Right lobe of liver (tissue), 6 donors: ENCODE measurements at regions not wholly inside any gene's neighbourhood (a gene's known extent, or its start where the extent isn't known, plus 50 kb on each side); places are given as distances from the start of the nearest gene placed in this dataset.
A peak's percentile ranks its signal among the peaks of the same experiment; 100 is the strongest.

Experiments used
- ATAC-seq, 4 donors: fragments of 200-7000 bp; cut with Tn5 transposase; one replicate each; pipeline ENCODE4 v1.9.1; 2020; ENCODE audit warnings: mild to moderate bottlenecking in 4 of 4, moderate library complexity in 4 of 4
- DNase-seq, 3 donors: peaks; one replicate each; pipeline ENCODE4 v3.0.0-alpha.2; 2020
- H3K27ac ChIP-seq, 3 donors: fragments of 200-600 bp; one replicate each; pipeline ENCODE4 v1.8.0; 2022
- H3K27me3 ChIP-seq, 2 donors: fragments of 200-600 bp; one replicate each; pipeline ENCODE4 v1.8.0; 2022
- H3K36me3 ChIP-seq, 4 donors: fragments of 200-600 bp; sonication (generic) in 1 of 4; one replicate each; pipeline versions ENCODE4 v1.5.1 to v1.8.0; 2017 to 2022; ENCODE audit warnings: control low read depth in 1 of 4
- H3K4me1 ChIP-seq, 4 donors: fragments of 200-600 bp; sonication (generic) in 1 of 4; one replicate each; pipeline versions ENCODE4 v1.5.1 to v1.8.0; 2017 to 2022; ENCODE audit warnings: control low read depth in 1 of 4
- H3K4me3 ChIP-seq, 3 donors: fragments of 200-600 bp; one replicate each; pipeline ENCODE4 v1.8.0; 2022
- H3K9me3 ChIP-seq, 4 donors: fragments of 200-600 bp; sonication (generic) in 1 of 4; one replicate each; pipeline versions ENCODE4 v1.5.1 to v1.8.0; 2017 to 2022; ENCODE audit warnings: control low read depth in 1 of 4
- CTCF ChIP-seq, 4 donors: fragments of 200-600 bp in 3 of 4; fragments of 450-650 bp in 1 of 4; IDR thresholded peaks; one replicate each; pipeline versions ENCODE4 v1.5.1 to v1.8.0; 2016 to 2022; ENCODE audit warnings: antibody characterized with exemption in 4 of 4, mild to moderate bottlenecking in 2 of 4
- POLR2A ChIP-seq: fragments of 450-650 bp; IDR thresholded peaks from one replicate; pipeline ENCODE4 v1.6.1; 2017; ENCODE audit warnings: antibody characterized with exemption, mild to moderate bottlenecking
- WGBS: methylation state at CpG from one replicate; pipeline ENCODE4 v1.1.6; 2018; ENCODE audit warnings: low coverage, low lambda C conversion rate; ENCODE audit not compliant: insufficient coverage; ENCODE audit errors: missing lambda C conversion rate; 5-methylcytosine and 5-hydroxymethylcytosine counted together
- intact Hi-C, 2 donors: fragments of 100-400 bp; cut with DNase I; formaldehyde crosslinking; loops; one replicate each; pipeline versions ENCODE4 v1.11.2 to v1.14.1; 2022
- donor health status: DM: no; HTN: yes; CAD: no.
- donor health status: DM: no; HTN: no; CAD: no.
- donor health status: DM: no; HTN: no; CAD: no.
- donor health status: DM: no; HTN: yes; CAD: no.
- donor health status: DM: no; HTN: yes; CAD: no.

GRCh38 chr17:77753246-77753645, 205.3 kb upstream of the TNRC6C start:
- no peaks in the 10 kb centered on the region for H3K36me3 ChIP-seq
- 75% methylated on average over 5 of the region's 8 CpGs for WGBS
- no peak overlapping the region for H3K4me3 ChIP-seq
- intact Hi-C loops, result no loop called here
- no peak for ATAC-seq
- H3K27ac ChIP-seq, result no peak overlapping the region
- H3K4me1 ChIP-seq, result no peaks in the 10 kb centered on the region
- TF ChIP-seq POLR2A, result no peak
- TF ChIP-seq CTCF (IDR thresholded peaks at IDR 0.05), result no peak
- no peak for DNase-seq
- H3K27me3 ChIP-seq, result no peaks in the 10 kb centered on the region
- H3K9me3 ChIP-seq, result no peaks in the 10 kb centered on the region

- intact Hi-C loops, result no loop called here
- H3K4me1 ChIP-seq, result no peaks in the 10 kb centered on the region
- no peak overlapping the region for H3K27ac ChIP-seq
- H3K4me3 ChIP-seq, result no peak overlapping the region
- H3K27me3 ChIP-seq, result no peaks in the 10 kb centered on the region
- TF ChIP-seq POLR2A (no peak), CTCF (IDR thresholded peaks at IDR 0.05) (no peak)
- DNase-seq, result peak in 1 of 3 donors; percentile 31
- H3K36me3 ChIP-seq, result no peaks in the 10 kb centered on the region
- no peak for ATAC-seq
- WGBS, result 67% methylated on average over 7 of the region's 12 CpGs
- H3K9me3 ChIP-seq, result no peaks in the 10 kb centered on the region
Measured at GRCh38 chr17:77753691-77754245, 204.7 kb upstream of the TNRC6C start.

- H3K4me1 ChIP-seq, result no peaks in the 10 kb centered on the region
- no peak overlapping the region for H3K4me3 ChIP-seq
- H3K27me3 ChIP-seq, result no peaks in the 10 kb centered on the region
- ATAC-seq (no peak), DNase-seq (peak in 1 of 3 donors; percentile 5)
- WGBS, result 40% methylated on average over 1 of the region's 5 CpGs
- TF ChIP-seq POLR2A, result no peak
- H3K9me3 ChIP-seq, result no peaks in the 10 kb centered on the region
- H3K27ac ChIP-seq, result no peak overlapping the region
- intact Hi-C loops, result no loop called here
- no peaks in the 10 kb centered on the region for H3K36me3 ChIP-seq
Measured at GRCh38 chr17:77754956-77755355, 203.5 kb upstream of the TNRC6C start.

GRCh38 chr17:77755410-77755963, 203.0 kb upstream of the TNRC6C start:
- Histone ChIP-seq H3K4me3 (no peak overlapping the region), H3K9me3 (no peaks in the 10 kb centered on the region), H3K27me3 (no peaks in the 10 kb centered on the region), H3K4me1 (no peaks in the 10 kb centered on the region), H3K27ac (no peak overlapping the region), H3K36me3 (no peaks in the 10 kb centered on the region)
- ATAC-seq (no peak), DNase-seq (no peak)
- 83% methylated on average over 1 of the region's 9 CpGs for WGBS
- intact Hi-C loops, result no loop called here
- TF ChIP-seq POLR2A, result no peak
- TF ChIP-seq CTCF (IDR thresholded peaks at IDR 0.05), result no peak

- DNase-seq (no peak), ATAC-seq (no peak)
- Histone ChIP-seq H3K4me1 (no peaks in the 10 kb centered on the region), H3K9me3 (no peaks in the 10 kb centered on the region), H3K27me3 (no peaks in the 10 kb centered on the region), H3K27ac (no peak overlapping the region), H3K4me3 (no peak overlapping the region), H3K36me3 (no peaks in the 10 kb centered on the region)
- TF ChIP-seq POLR2A, result no peak
- no peak for TF ChIP-seq CTCF (IDR thresholded peaks at IDR 0.05)
- intact Hi-C loops, result no loop called here
- WGBS, result 60% methylated on average over 3 of the region's 5 CpGs
Measured at GRCh38 chr17:77756028-77756427, 202.5 kb upstream of the TNRC6C start.
